GM18867 (cell line): ENCODE measurements at regions not wholly inside any gene's neighbourhood (a gene's known extent, or its start where the extent isn't known, plus 50 kb on each side); places are given as distances from the start of the nearest gene placed in this dataset.
"Not testable (repeated sequence)": the region's sequence is repeated elsewhere in the genome, so short reads cannot be mapped to it uniquely, and the experiment has no call there.

Source experiments
- ATAC-seq: cut with Tn5 transposase; IDR thresholded peaks from one replicate; pipeline ENCODE4 v1.9.1; 2021; ENCODE audit warnings: mild to moderate bottlenecking, moderate library complexity; ENCODE audit not compliant: unreplicated experiment

- ATAC-seq, result no peak
Observed at GRCh38 chr12:105860561-105861207, 278.1 kb downstream of the NUAK1 start.

- no peak for ATAC-seq
Observed at GRCh38 chr12:105861227-105861626, 277.5 kb downstream of the NUAK1 start.

GRCh38 chr12:105862163-105862821 lies 276.5 kb downstream of the NUAK1 start:
- ATAC-seq, result no peak

GRCh38 chr12:105864316-105864715 lies 274.4 kb downstream of the NUAK1 start:
- ATAC-seq, result no peak

- ATAC-seq, result no peak
Observed at GRCh38 chr12:105864901-105865300, 273.9 kb downstream of the NUAK1 start.

GRCh38 chr12:105865886-105866285 lies 272.9 kb downstream of the NUAK1 start:
- no peak for ATAC-seq

- no peak for ATAC-seq
Observed at GRCh38 chr12:105874121-105874520, 264.6 kb downstream of the NUAK1 start.

GRCh38 chr12:105876396-105876927 lies 262.3 kb downstream of the NUAK1 start:
- ATAC-seq, result no peak

GRCh38 chr12:105878964-105879363 lies 259.8 kb downstream of the NUAK1 start:
- no peak for ATAC-seq

- no peak for ATAC-seq
Observed at GRCh38 chr12:105880824-105881388, 257.8 kb downstream of the NUAK1 start.

GRCh38 chr12:105882404-105882803 lies 256.4 kb downstream of the NUAK1 start:
- no peak for ATAC-seq

- no peak for ATAC-seq
Observed at GRCh38 chr12:105887131-105887530, 251.6 kb downstream of the NUAK1 start.

- no peak for ATAC-seq
Observed at GRCh38 chr12:105888696-105889095, 250.1 kb downstream of the NUAK1 start.

GRCh38 chr12:105892362-105892910 lies 246.3 kb downstream of the NUAK1 start:
- ATAC-seq, result no peak

- not testable (repeated sequence) for ATAC-seq
Observed at GRCh38 chr12:105895197-105895832, 243.4 kb downstream of the NUAK1 start.

- ATAC-seq, result no peak
Observed at GRCh38 chr12:105897311-105897725, 241.4 kb downstream of the NUAK1 start.

- not testable (repeated sequence) for ATAC-seq
Observed at GRCh38 chr12:105898271-105898670, 240.5 kb downstream of the NUAK1 start.

GRCh38 chr12:105899589-105899988 lies 239.2 kb downstream of the NUAK1 start:
- ATAC-seq, result no peak

GRCh38 chr12:105906561-105906960 lies 232.2 kb downstream of the NUAK1 start:
- no peak for ATAC-seq

- no peak for ATAC-seq
Observed at GRCh38 chr12:105907982-105908381, 230.8 kb downstream of the NUAK1 start.

GRCh38 chr12:105910030-105910429 lies 228.7 kb downstream of the NUAK1 start:
- no peak for ATAC-seq
